NCI-H128 (cell line): ENCODE measurements at regions not wholly inside any gene's neighbourhood (a gene's known extent, or its start where the extent isn't known, plus 50 kb on each side); places are given as distances from the start of the nearest gene placed in this dataset.

Source experiments
- DNase-seq: peaks from one replicate; lab custom pipeline; 2025; ENCODE audit not compliant: unreplicated experiment; lab: John Stamatoyannopoulos, UW

DNA sequence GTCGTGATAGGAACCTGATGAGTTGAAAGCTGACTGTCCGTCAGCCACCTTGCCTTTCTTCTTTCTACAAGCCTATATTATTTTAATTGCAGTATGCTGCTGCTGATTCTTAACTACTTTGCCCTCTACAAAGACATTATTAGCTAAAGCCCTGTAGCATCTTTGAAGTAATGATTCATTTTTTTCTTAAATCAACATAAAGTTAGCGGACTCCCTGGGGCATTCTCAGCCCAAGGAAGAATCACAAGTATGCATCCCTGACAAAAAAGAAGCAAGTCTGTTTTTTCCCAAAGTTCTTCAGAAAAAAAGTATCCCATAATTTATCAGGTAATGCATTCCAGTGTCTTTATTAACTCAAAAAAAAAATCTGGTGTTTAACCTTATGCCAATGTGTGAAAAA is 69.5 kb upstream of the TAS2R1 start:
- no peak for DNase-seq

DNA sequence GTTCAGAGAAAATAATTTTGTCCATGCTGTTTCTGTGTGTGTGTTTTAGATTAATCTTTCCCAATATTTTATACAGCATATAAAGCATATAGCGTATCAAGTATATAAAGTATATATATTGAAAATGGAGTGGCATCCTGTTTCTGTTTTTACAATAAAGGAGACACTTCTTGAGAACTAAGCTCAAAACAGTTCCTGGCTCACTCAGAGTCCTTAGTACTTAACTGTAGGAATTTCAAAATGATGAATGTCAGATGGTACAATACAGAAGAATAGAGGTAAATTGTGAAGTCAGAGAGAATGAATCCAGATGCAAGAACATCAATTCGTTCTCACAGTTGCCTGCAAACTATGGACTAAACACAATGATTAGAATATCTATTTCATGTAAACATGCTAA is 68.7 kb upstream of the TAS2R1 start:
- DNase-seq, result no peak

DNA sequence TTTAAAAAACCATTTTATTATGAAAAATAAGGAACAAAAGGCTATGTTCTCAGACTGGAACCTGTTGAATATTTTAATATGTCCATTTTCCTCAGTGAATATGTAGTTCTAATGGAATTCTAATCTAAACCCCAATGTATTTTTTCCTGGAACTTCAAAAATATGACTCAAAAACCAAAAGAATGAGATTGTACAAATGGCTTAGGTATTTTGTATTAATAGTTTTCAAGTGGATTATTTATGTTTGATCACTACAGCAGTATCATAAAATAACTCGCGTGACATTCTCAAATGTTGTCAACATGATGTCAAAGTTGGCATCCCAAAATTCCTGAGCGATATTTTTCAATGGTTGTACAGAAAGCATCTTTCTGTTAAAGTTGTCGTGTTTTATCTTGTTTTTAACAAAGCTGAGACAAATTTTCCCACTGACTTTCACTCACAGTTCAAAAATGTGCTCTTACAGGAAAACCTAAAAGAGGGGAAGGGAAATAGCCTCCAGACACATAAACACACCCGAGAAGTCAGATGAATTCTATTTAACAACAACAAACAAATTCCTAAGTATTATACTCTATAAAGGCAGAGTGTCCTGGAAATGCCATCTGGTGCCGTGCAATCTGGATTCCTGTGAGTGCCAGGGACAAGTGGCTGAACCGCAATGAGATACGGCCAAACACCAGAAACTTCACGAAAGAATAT is 68.1 kb upstream of the TAS2R1 start:
- DNase-seq, result no peak

DNA sequence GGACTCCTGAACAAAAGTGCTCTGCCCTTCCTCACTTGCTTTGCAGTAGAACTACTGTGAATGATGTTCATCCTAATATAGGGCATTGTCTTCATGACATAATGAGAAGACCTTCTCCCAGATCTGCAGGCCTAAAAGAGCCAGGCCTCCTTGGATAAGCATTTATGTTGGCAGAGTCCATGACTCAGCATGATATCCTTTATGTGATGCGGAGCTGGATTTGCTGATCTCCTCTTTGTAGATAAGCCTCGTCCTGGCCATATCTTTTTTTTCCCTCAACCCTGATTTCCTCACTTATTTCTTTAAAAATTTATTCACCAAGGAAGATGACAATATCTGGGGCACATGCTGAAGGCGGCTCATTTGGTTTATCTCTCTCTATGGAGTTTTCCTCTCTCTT is 62.4 kb upstream of the TAS2R1 start:
- DNase-seq, result no peak

DNA sequence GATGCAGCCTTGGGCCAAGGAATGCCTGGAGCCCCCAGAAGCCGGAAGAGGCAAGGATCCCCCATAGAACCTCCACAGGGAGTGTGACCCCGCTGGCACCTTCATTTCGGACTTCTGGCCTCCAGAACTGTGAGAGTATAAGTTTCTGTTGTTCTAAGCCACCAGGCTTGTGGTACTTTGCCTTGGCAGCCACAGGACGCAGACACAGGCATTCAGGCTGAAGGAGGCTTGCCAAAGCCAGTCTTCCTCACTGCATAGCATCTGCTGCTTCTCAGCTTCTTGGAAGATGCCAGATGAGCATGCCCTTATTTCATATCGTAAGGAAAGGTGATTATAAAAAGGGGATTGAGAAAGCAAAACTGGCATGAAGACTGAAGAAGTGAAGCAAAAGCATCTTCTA is 61.1 kb upstream of the TAS2R1 start:
- no peak for DNase-seq

DNA sequence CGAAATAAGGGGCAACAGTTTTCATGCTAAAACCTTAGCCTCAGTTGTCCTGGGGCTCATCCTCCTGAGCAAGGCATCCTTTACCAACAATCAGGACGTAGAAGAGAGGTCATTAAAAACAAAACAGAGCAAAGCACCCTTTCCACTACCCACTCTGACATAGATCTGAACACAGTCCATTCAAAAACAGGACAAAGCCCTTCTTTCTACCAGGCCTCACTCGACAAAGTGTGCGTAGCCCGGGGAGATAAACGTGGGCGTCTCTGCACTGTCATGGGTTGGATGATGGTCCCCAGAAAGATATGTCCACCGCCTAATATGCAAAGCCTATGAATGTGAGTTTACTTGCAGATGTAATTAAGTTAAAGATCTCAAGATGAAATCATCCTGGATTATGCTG is 60.6 kb upstream of the TAS2R1 start:
- DNase-seq, result no peak

DNA sequence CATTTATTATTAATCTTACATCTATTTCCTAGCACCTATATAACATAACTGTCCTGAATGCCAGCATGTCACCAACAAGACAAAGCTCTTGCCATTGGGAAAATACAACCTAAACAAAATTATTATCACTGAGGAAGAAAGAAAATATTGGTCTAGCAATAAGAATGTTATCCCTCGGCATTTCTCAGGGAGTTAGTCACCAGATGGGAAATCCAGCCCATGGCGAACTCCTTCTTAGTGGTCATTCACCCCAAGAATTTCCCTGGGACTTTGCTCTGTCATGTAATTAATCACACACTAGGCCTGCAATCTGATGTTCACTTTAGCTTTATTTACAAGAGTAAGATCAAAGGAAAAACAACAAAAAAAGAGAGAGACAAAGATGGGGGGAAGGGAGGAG is 56.1 kb upstream of the TAS2R1 start:
- no peak for DNase-seq

DNA sequence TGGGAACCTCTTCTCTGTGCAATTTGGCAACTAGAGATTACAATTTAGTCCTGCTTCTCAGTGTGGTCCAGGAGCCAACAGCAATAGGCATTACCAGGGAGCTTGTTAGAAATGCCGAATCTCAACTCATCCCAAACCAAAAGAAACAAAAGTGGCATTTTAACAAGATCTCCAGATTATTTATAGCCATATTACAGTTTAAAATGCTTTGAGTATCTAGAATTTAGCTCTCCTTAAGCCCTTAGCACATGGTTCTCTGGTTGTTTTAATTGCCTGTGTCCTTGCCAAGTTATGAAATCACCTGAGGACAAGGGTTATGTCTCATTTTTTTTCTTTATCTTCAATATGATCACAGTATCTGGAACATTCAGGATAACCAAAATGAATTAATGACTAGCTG is 51.6 kb upstream of the TAS2R1 start:
- DNase-seq, result no peak
